ENCODE measurements at regions not wholly inside any gene's neighbourhood (a gene's known extent, or its start where the extent isn't known, plus 50 kb on each side); places are given as distances from the start of the nearest gene placed in this dataset.

DNA sequence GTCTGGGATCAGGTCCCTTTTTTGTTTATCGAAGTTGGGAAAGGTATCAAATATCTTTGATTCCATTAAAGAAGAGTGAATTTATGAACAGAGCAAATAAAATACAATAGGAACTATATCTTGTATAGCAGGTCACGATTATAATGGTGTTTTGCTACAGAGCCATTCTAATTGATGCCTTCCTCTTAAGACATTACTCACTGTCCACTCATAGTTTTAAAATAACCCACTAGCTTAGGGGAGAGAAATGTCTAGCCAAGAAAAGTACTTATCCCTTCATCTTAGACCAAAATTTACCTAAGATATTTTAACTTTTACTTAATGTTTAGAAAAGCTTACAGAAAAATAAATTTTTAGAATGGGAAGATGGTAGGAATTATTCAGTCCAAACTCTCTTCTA, 112.0 kb upstream of the PABPC4L start:
- no peak overlapping the region for H3K4me3 Mint-ChIP-seq
- H3K36me3 Mint-ChIP-seq (ENCODE audit: low read depth): no peaks in the 10 kb centered on the region
- TF ChIP-seq, protein P1, sequence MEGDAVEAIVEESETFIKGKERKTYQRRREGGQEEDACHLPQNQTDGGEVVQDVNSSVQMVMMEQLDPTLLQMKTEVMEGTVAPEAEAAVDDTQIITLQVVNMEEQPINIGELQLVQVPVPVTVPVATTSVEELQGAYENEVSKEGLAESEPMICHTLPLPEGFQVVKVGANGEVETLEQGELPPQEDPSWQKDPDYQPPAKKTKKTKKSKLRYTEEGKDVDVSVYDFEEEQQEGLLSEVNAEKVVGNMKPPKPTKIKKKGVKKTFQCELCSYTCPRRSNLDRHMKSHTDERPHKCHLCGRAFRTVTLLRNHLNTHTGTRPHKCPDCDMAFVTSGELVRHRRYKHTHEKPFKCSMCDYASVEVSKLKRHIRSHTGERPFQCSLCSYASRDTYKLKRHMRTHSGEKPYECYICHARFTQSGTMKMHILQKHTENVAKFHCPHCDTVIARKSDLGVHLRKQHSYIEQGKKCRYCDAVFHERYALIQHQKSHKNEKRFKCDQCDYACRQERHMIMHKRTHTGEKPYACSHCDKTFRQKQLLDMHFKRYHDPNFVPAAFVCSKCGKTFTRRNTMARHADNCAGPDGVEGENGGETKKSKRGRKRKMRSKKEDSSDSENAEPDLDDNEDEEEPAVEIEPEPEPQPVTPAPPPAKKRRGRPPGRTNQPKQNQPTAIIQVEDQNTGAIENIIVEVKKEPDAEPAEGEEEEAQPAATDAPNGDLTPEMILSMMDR (IDR thresholded peaks at IDR 0.05; ENCODE audit: unreplicated experiment in 3 of 3): no peak
- peaks cover 5% of the 10 kb centered on the region for H3K4me1 Mint-ChIP-seq
- no peaks in the 10 kb centered on the region for H3K9me3 Mint-ChIP-seq
- H3K27me3 Mint-ChIP-seq (ENCODE audit: low read depth): no peaks in the 10 kb centered on the region
- H3K27ac Mint-ChIP-seq: no peak overlapping the region

DNA sequence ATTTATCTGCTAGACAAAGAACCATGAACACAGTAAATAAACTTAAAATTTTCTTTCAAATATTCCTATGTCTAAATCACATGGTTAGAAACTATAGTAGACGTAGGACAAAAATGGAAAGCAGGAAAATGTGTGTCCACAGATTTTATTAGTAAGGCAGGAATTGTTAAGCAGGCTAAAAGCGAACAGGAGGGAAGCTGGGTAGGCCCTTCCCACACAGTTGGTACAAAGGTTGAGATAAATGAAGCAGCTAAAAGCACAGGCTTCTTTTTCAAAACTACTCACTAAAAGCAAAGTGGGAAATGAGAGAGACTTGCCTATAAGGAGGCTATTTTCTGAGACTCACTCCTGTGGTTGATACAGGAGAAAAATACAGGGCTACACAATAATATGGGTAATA, 108.1 kb upstream of the PABPC4L start:
- peaks cover 5% of the 10 kb centered on the region for H3K4me1 Mint-ChIP-seq
- no peak overlapping the region for H3K4me3 Mint-ChIP-seq
- H3K27me3 Mint-ChIP-seq (ENCODE audit: low read depth): no peaks in the 10 kb centered on the region
- H3K36me3 Mint-ChIP-seq (ENCODE audit: low read depth): no peaks in the 10 kb centered on the region
- TF ChIP-seq, protein P1 (IDR thresholded peaks at IDR 0.05; ENCODE audit: unreplicated experiment in 3 of 3): no peak
- peak overlapping the region; percentile 29 to 43 (median 37) for H3K27ac Mint-ChIP-seq
- H3K9me3 Mint-ChIP-seq: peaks cover 4% of the 10 kb centered on the region

DNA sequence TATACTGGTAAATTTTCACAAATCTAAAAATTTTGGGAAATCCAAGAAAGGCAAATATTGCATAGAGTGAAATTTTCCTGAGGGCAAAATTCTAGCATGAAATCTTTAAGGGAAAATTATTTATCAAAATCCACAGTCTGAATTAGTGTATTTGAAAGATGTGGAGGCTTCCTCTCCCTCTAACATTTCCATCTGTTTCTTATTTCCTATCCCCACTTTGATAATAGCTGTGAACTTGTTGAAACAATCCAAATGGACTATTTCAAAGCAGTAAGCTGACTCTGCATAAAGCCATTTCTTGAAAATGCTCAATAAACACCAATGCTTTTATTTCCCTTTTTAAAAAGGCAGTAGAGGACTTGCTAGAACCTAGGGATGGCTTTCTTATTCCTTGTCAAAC, 107.3 kb upstream of the PABPC4L start:
- peaks cover 5% of the 10 kb centered on the region for H3K9me3 Mint-ChIP-seq
- peaks cover 5% of the 10 kb centered on the region for H3K4me1 Mint-ChIP-seq
- no peaks in the 10 kb centered on the region for H3K27me3 Mint-ChIP-seq (ENCODE audit: low read depth)
- H3K27ac Mint-ChIP-seq: peak overlapping the region in 2 of 3 experiments; percentile 35 to 59
- TF ChIP-seq, protein P1 (IDR thresholded peaks at IDR 0.05; ENCODE audit: unreplicated experiment in 3 of 3): no peak
- H3K4me3 Mint-ChIP-seq: no peak overlapping the region
- no peaks in the 10 kb centered on the region for H3K36me3 Mint-ChIP-seq (ENCODE audit: low read depth)

DNA sequence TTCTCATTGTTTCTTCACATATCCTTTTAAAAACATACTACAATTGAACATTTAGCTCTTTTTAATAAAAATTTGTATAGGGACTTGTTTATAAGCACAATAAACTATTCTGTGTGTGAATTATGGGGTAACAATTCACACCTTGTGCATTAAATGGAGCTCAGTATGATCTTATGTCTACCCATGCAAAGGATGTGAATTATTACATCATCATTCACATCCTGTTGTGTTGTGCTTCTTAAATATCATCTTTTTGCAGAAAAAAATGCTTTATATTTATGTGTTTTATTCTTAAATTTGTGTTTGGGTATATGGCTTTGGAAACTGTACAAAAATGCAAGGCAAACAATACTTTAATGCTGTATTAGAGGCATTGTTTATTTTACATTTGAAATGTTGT, 96.7 kb upstream of the PABPC4L start:
- H3K27ac Mint-ChIP-seq: no peak overlapping the region
- H3K9me3 Mint-ChIP-seq: peaks cover 15% of the 10 kb centered on the region
- H3K36me3 Mint-ChIP-seq (ENCODE audit: low read depth): no peaks in the 10 kb centered on the region
- H3K4me1 Mint-ChIP-seq: no peaks in the 10 kb centered on the region
- H3K4me3 Mint-ChIP-seq: no peak overlapping the region
- TF ChIP-seq, protein P1 (IDR thresholded peaks at IDR 0.05; ENCODE audit: unreplicated experiment in 3 of 3): no peak
- no peaks in the 10 kb centered on the region for H3K27me3 Mint-ChIP-seq (ENCODE audit: low read depth)

DNA sequence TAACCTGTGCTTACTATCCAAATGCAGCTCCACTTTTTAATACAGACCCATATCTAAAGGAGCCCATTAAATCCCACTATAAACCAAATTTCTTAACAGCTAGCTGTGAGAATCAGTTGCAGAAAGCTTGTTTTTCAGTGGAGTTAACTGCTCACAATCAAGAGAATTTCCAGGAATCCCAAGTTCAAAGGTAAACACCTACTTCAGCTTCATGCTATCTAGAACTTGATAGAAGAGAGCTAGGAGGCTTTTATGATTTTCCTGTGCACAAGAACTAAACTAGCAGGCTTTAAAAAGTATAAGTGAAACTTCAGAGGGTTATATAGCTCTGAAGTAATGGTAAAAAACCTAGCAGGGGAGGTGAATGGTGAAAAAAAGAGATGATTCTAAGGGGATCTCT, 96.2 kb upstream of the PABPC4L start:
- H3K4me1 Mint-ChIP-seq: no peaks in the 10 kb centered on the region
- H3K27ac Mint-ChIP-seq: no peak overlapping the region
- no peaks in the 10 kb centered on the region for H3K36me3 Mint-ChIP-seq (ENCODE audit: low read depth)
- H3K27me3 Mint-ChIP-seq (ENCODE audit: low read depth): no peaks in the 10 kb centered on the region
- TF ChIP-seq, protein P1 (IDR thresholded peaks at IDR 0.05; ENCODE audit: unreplicated experiment in 3 of 3): no peak
- no peak overlapping the region for H3K4me3 Mint-ChIP-seq
- H3K9me3 Mint-ChIP-seq: peaks cover 15% of the 10 kb centered on the region

DNA sequence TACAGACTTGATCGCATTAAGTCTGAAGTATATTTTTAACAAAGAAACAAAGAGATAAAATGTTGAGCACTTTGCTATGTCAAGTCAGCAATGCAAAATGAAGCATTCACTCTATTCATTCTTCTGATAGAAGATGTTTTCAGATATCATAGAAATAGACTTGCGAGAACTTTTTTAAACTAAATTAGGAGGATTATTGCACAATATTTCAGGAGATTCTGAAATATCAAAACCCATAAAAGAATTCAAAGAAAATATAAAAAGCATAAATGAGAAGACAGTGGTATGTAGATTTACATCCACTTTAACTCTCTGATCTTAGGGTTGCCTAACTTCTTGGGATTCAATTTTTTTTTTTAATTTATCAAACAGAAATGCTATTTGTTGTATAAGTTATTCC, 81.1 kb upstream of the PABPC4L start:
- H3K4me3 Mint-ChIP-seq: no peak overlapping the region
- H3K36me3 Mint-ChIP-seq (ENCODE audit: low read depth): no peaks in the 10 kb centered on the region
- H3K9me3 Mint-ChIP-seq: peaks cover 6% of the 10 kb centered on the region
- H3K27ac Mint-ChIP-seq: no peak overlapping the region
- H3K27me3 Mint-ChIP-seq (ENCODE audit: low read depth): no peaks in the 10 kb centered on the region
- H3K4me1 Mint-ChIP-seq: no peaks in the 10 kb centered on the region
- TF ChIP-seq, protein P1 (IDR thresholded peaks at IDR 0.05; ENCODE audit: unreplicated experiment in 3 of 3): no peak

All from nephron (organoid).